T-helper 17 cell (primary cell): ENCODE measurements at regions not wholly inside any gene's neighbourhood (a gene's known extent, or its start where the extent isn't known, plus 50 kb on each side); places are given as distances from the start of the nearest gene placed in this dataset.
"Not testable (repeated sequence)": the region's sequence is repeated elsewhere in the genome, so short reads cannot be mapped to it uniquely, and the experiment has no call there.

Experiments used
- ATAC-seq: fragments of 150-1000 bp; cut with Tn5 transposase; 2 replicates; pipeline ENCODE4 v1.10.0; 2021; ENCODE audit warnings: mild to moderate bottlenecking, moderate library complexity
- DNase-seq, 3 donors: peaks; one replicate each; pipeline versions ENCODE4 v3.0.0 to v3.0.0-alpha.2; 2020 to 2021
- H3K9me3 ChIP-seq: one replicate; pipeline ENCODE4 v1.7.0; 2013; ENCODE audit warnings: low read length, mild to moderate bottlenecking; ENCODE audit not compliant: control insufficient read depth, poor library complexity, severe bottlenecking
- H3K27ac Mint-ChIP-seq: one replicate; pipeline ENCODE4 v1.8.0; 2022; ENCODE audit warnings: mild to moderate bottlenecking, moderate library complexity, mixed read lengths
- H3K27me3 Mint-ChIP-seq: one replicate; pipeline ENCODE4 v1.8.0; 2022; ENCODE audit warnings: mixed read lengths
- H3K36me3 Mint-ChIP-seq: one replicate; pipeline ENCODE4 v1.8.0; 2022; ENCODE audit warnings: low read depth, mixed read lengths
- H3K4me1 Mint-ChIP-seq: one replicate; pipeline ENCODE4 v1.8.0; 2022; ENCODE audit warnings: mild to moderate bottlenecking, mixed read lengths
- H3K4me3 Mint-ChIP-seq: one replicate; pipeline ENCODE4 v1.8.0; 2022; ENCODE audit warnings: mild to moderate bottlenecking, moderate library complexity, mixed read lengths

GRCh38 chr7:15829691-15830090 lies 143.2 kb upstream of the MEOX2 start:
- ATAC-seq (no peak), DNase-seq (no peak)
- Mint-ChIP-seq H3K4me1 (no peaks in the 10 kb centered on the region), H3K36me3 (no peaks in the 10 kb centered on the region), H3K27me3 (no peaks in the 10 kb centered on the region), H3K4me3 (no peak overlapping the region), H3K27ac (no peak overlapping the region)
- peaks cover under 1% of the 10 kb centered on the region for H3K9me3 ChIP-seq

GRCh38 chr7:15828881-15829280 lies 142.4 kb upstream of the MEOX2 start:
- DNase-seq (no peak), ATAC-seq (no peak)
- Mint-ChIP-seq H3K36me3 (no peaks in the 10 kb centered on the region), H3K4me3 (no peak overlapping the region), H3K27ac (no peak overlapping the region), H3K4me1 (no peaks in the 10 kb centered on the region), H3K27me3 (no peaks in the 10 kb centered on the region)
- peaks cover 3% of the 10 kb centered on the region for H3K9me3 ChIP-seq

- H3K4me3 Mint-ChIP-seq, result no peak overlapping the region
- H3K27me3 Mint-ChIP-seq, result no peaks in the 10 kb centered on the region
- H3K27ac Mint-ChIP-seq, result no peak overlapping the region
- DNase-seq (no peak), ATAC-seq (no peak)
- peaks cover 3% of the 10 kb centered on the region for H3K9me3 ChIP-seq
- H3K4me1 Mint-ChIP-seq, result no peaks in the 10 kb centered on the region
- no peaks in the 10 kb centered on the region for H3K36me3 Mint-ChIP-seq
These were observed 135.3 kb upstream of the MEOX2 start for GRCh38 chr7:15821484-15822427.

GRCh38 chr7:15820319-15820718 lies 133.8 kb upstream of the MEOX2 start:
- peaks cover 3% of the 10 kb centered on the region for H3K9me3 ChIP-seq
- Mint-ChIP-seq H3K36me3 (no peaks in the 10 kb centered on the region), H3K27me3 (no peaks in the 10 kb centered on the region), H3K4me3 (no peak overlapping the region), H3K4me1 (no peaks in the 10 kb centered on the region), H3K27ac (no peak overlapping the region)
- no peak for DNase-seq
- ATAC-seq, result no peak

- H3K9me3 ChIP-seq, result no peaks in the 10 kb centered on the region
- DNase-seq, result no peak
- H3K4me1 Mint-ChIP-seq, result no peaks in the 10 kb centered on the region
- H3K27me3 Mint-ChIP-seq, result no peaks in the 10 kb centered on the region
- H3K27ac Mint-ChIP-seq, result no peak overlapping the region
- no peak overlapping the region for H3K4me3 Mint-ChIP-seq
- H3K36me3 Mint-ChIP-seq, result no peaks in the 10 kb centered on the region
- no peak for ATAC-seq
These were observed 130.4 kb upstream of the MEOX2 start for GRCh38 chr7:15816835-15817426.

GRCh38 chr7:15813448-15813847 lies 127.0 kb upstream of the MEOX2 start:
- no peak for ATAC-seq
- H3K4me3 Mint-ChIP-seq, result no peak overlapping the region
- no peaks in the 10 kb centered on the region for H3K4me1 Mint-ChIP-seq
- no peaks in the 10 kb centered on the region for H3K27me3 Mint-ChIP-seq
- no peak overlapping the region for H3K27ac Mint-ChIP-seq
- no peaks in the 10 kb centered on the region for H3K9me3 ChIP-seq
- no peak for DNase-seq
- no peaks in the 10 kb centered on the region for H3K36me3 Mint-ChIP-seq

GRCh38 chr7:15810383-15810782 lies 123.9 kb upstream of the MEOX2 start:
- H3K9me3 ChIP-seq, H3K36me3 Mint-ChIP-seq, H3K27me3 Mint-ChIP-seq, H3K4me1 Mint-ChIP-seq, DNase-seq, H3K27ac Mint-ChIP-seq, ATAC-seq, H3K4me3 Mint-ChIP-seq: not testable (repeated sequence)

GRCh38 chr7:15809936-15810335 lies 123.5 kb upstream of the MEOX2 start:
- not testable (repeated sequence) for H3K4me3 Mint-ChIP-seq, H3K36me3 Mint-ChIP-seq, H3K9me3 ChIP-seq, H3K27me3 Mint-ChIP-seq, H3K27ac Mint-ChIP-seq, ATAC-seq, DNase-seq, H3K4me1 Mint-ChIP-seq

- Mint-ChIP-seq H3K27me3 (no peaks in the 10 kb centered on the region), H3K4me3 (no peak overlapping the region), H3K36me3 (no peaks in the 10 kb centered on the region), H3K4me1 (no peaks in the 10 kb centered on the region), H3K27ac (no peak overlapping the region)
- no peak for ATAC-seq
- H3K9me3 ChIP-seq, result no peaks in the 10 kb centered on the region
- no peak for DNase-seq
These were observed 119.4 kb upstream of the MEOX2 start for GRCh38 chr7:15805891-15806290.

GRCh38 chr7:15802425-15802824 lies 115.9 kb upstream of the MEOX2 start:
- H3K4me1 Mint-ChIP-seq, result no peaks in the 10 kb centered on the region
- H3K4me3 Mint-ChIP-seq, result no peak overlapping the region
- ATAC-seq (no peak), DNase-seq (no peak)
- H3K9me3 ChIP-seq, result no peaks in the 10 kb centered on the region
- no peaks in the 10 kb centered on the region for H3K27me3 Mint-ChIP-seq
- no peaks in the 10 kb centered on the region for H3K36me3 Mint-ChIP-seq
- H3K27ac Mint-ChIP-seq, result no peak overlapping the region

- Mint-ChIP-seq H3K36me3 (no peaks in the 10 kb centered on the region), H3K27ac (no peak overlapping the region), H3K4me3 (no peak overlapping the region), H3K4me1 (no peaks in the 10 kb centered on the region), H3K27me3 (no peaks in the 10 kb centered on the region)
- no peak for DNase-seq
- H3K9me3 ChIP-seq, result no peaks in the 10 kb centered on the region
- ATAC-seq, result no peak
These were observed 115.1 kb upstream of the MEOX2 start for GRCh38 chr7:15801551-15801950.

GRCh38 chr7:15801041-15801440 lies 114.6 kb upstream of the MEOX2 start:
- H3K4me3 Mint-ChIP-seq, result no peak overlapping the region
- no peaks in the 10 kb centered on the region for H3K4me1 Mint-ChIP-seq
- DNase-seq, result no peak
- H3K36me3 Mint-ChIP-seq, result no peaks in the 10 kb centered on the region
- ATAC-seq, result no peak
- H3K27me3 Mint-ChIP-seq, result no peaks in the 10 kb centered on the region
- H3K27ac Mint-ChIP-seq, result no peak overlapping the region
- H3K9me3 ChIP-seq, result no peaks in the 10 kb centered on the region

- no peak for DNase-seq
- no peaks in the 10 kb centered on the region for H3K4me1 Mint-ChIP-seq
- no peak for ATAC-seq
These were observed 111.6 kb upstream of the MEOX2 start for GRCh38 chr7:15798081-15798480.

GRCh38 chr7:15795393-15795792 lies 108.9 kb upstream of the MEOX2 start:
- no peaks in the 10 kb centered on the region for H3K9me3 ChIP-seq
- Mint-ChIP-seq H3K27me3 (no peaks in the 10 kb centered on the region), H3K4me3 (no peak overlapping the region), H3K36me3 (no peaks in the 10 kb centered on the region), H3K4me1 (no peaks in the 10 kb centered on the region), H3K27ac (no peak overlapping the region)
- ATAC-seq (no peak), DNase-seq (no peak)

More at GRCh38 chr7:15798081-15798480, 111.6 kb upstream of the MEOX2 start:
- Mint-ChIP-seq H3K36me3 (no peaks in the 10 kb centered on the region), H3K4me3 (no peak overlapping the region), H3K27me3 (no peaks in the 10 kb centered on the region), H3K27ac (no peak overlapping the region)
- no peaks in the 10 kb centered on the region for H3K9me3 ChIP-seq
